ENCODE measurements at regions not wholly inside any gene's neighbourhood (a gene's known extent, or its start where the extent isn't known, plus 50 kb on each side); places are given as distances from the start of the nearest gene placed in this dataset.

DNA sequence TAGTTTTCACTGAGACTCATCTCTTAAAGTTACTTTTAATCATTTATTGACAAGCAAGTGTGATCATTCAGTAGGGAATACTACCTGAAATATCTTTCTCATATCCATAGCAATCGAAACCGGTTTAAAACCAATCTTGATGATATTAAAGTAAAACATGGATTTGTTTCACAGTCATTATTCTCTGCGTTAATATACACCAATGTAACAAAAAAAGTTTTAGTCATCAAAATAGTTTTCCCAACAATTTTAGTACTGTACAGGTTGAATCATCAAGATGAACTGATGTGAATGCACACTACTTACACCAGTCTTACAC lies 137.0 kb upstream of the KRAS start:
- 83 to 87% methylated on average over 3 of the region's 3 CpGs for WGBS, 2 donors
- no peaks in the 10 kb centered on the region for H3K36me3 ChIP-seq
- no peak overlapping the region for H3K27ac ChIP-seq
- H3K27me3 ChIP-seq: no peaks in the 10 kb centered on the region
- ATAC-seq (no peak), DNase-seq (no peak)
- intact Hi-C loops (cut with DNase I): loop anchor here in 2 of 10 donors (1.0 kb wide), 2 partner anchors 146 to 147 kb away; no protein-coding TSS in a partner anchor
- peaks cover 0 to 25% (median 8%) of the 10 kb centered on the region in 9 donors for H3K4me1 ChIP-seq
- H3K9me3 ChIP-seq: no peaks in the 10 kb centered on the region
- TF ChIP-seq CTCF (IDR thresholded peaks at IDR 0.05): peak in 2 of 9 donors; percentile 5 to 10
- peak overlapping the region in 1 of 10 donors; percentile 62 for H3K4me3 ChIP-seq

DNA sequence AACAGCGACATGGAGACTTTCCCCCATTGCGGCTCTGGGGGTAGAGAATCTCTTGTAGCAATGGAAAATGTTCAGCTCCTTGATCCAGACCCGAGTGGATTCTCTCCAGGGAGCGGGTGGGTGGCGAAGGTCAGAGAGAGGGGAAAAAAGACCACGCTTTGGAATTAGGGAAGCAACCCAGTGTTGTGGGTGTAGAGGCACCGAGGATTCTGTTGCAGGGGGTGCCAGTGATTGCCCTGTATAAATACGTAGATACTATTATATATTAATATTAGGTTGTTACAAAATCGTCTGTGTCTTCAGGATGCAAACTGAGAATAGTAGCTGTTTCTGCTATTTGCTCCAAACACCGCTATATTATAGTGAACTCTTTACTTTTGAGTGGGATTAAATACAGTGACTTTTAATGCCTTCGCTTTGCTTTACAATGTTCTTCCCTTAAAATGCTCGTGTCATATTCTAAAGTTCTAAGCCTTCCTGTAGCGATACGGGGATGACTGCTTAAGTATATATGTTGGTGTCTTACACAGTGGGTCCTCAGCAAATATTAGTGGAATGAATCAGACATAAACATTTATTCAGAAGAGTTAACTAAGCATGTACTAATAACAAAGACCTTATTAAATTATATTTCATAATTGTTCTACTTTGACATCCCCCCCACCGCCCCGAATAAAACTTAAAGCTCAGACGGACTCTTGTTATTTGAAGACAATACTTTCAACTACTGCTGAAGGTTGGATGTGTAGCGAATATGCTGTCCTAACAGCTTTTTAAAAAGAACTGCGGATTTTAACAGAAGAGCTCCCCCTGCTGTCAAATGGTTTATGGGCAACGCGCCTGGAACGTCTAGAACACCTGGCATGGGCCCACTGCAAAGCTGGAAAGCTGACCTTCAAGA lies 136.4 kb upstream of the KRAS start:
- peak; percentile 76 to 93 (median 84) for TF ChIP-seq CTCF (IDR thresholded peaks at IDR 0.05)
- peaks cover 0 to 25% (median 8%) of the 10 kb centered on the region in 9 donors for H3K4me1 ChIP-seq
- no peaks in the 10 kb centered on the region for H3K27me3 ChIP-seq
- ATAC-seq (peak; percentile 15 to 72 (median 54)), DNase-seq (peak; percentile 73 to 90)
- no peaks in the 10 kb centered on the region for H3K9me3 ChIP-seq
- H3K27ac ChIP-seq: peak overlapping the region; percentile 95 to 100 (median 100)
- 4 to 5% methylated on average over 22 of the region's 22 CpGs for WGBS, 2 donors
- intact Hi-C loops (cut with DNase I): loop anchor here in 2 of 10 donors (1.0 kb wide), 2 partner anchors 146 to 147 kb away; no protein-coding TSS in a partner anchor
- H3K36me3 ChIP-seq: no peaks in the 10 kb centered on the region
- peak overlapping the region; percentile 26 to 82 (median 66) for H3K4me3 ChIP-seq

- Histone ChIP-seq H3K36me3 (no peaks in the 10 kb centered on the region), H3K9me3 (no peaks in the 10 kb centered on the region), H3K27ac (peak overlapping the region; percentile 95 to 100 (median 100)), H3K27me3 (no peaks in the 10 kb centered on the region), H3K4me3 (peak overlapping the region; percentile 60 to 82 (median 68)), H3K4me1 (peaks cover 0 to 25% (median 8%) of the 10 kb centered on the region in 9 donors)
- ATAC-seq (peak in 1 of 8 donors; percentile 26), DNase-seq (no peak)
- intact Hi-C loops (cut with DNase I): loop anchor here in 1 of 10 donors (5.0 kb wide), 1 partner anchor 138 kb away; no protein-coding TSS in a partner anchor
- no peak for TF ChIP-seq CTCF (IDR thresholded peaks at IDR 0.05)
- WGBS, 2 donors: 5 to 11% methylated on average over 14 of the region's 14 CpGs
Observed at GRCh38 chr12:25384893-25385248, 134.1 kb upstream of the KRAS start.

- no peak for TF ChIP-seq CTCF (IDR thresholded peaks at IDR 0.05)
- intact Hi-C loops (cut with DNase I): loop anchor here in 1 of 10 donors (5.0 kb wide), 1 partner anchor 137 kb away; no protein-coding TSS in a partner anchor
Observed at GRCh38 chr12:25384038-25384892, 133.5 kb upstream of the KRAS start.

More at GRCh38 chr12:25384038-25384892, 133.5 kb upstream of the KRAS start:
- Histone ChIP-seq H3K36me3 (no peaks in the 10 kb centered on the region), H3K4me1 (peaks cover 0 to 25% (median 8%) of the 10 kb centered on the region in 9 donors), H3K27ac (peak overlapping the region; percentile 95 to 100 (median 100)), H3K4me3 (peak overlapping the region in 8 of 10 donors; percentile 60 to 82 (median 68)), H3K9me3 (no peaks in the 10 kb centered on the region), H3K27me3 (no peaks in the 10 kb centered on the region)
- WGBS, 2 donors: 88 to 89% methylated on average over 18 of the region's 18 CpGs
- no peak for DNase-seq
- no peak for ATAC-seq
